Eye (tissue), 1 donor: ENCODE measurements at regions not wholly inside any gene's neighbourhood (a gene's known extent, or its start where the extent isn't known, plus 50 kb on each side); places are given as distances from the start of the nearest gene placed in this dataset.
"Not testable (repeated sequence)": the region's sequence is repeated elsewhere in the genome, so short reads cannot be mapped to it uniquely, and the experiment has no call there.

Source experiments
- DNase-seq: peaks from one replicate; pipeline ENCODE4 v3.0.0-alpha.2; 2015

GRCh38 chrY:7390056-7390455, 478.5 kb upstream of the AMELY start:
- DNase-seq, result no peak

GRCh38 chrY:7382988-7383387, 471.4 kb upstream of the AMELY start:
- no peak for DNase-seq

DNA sequence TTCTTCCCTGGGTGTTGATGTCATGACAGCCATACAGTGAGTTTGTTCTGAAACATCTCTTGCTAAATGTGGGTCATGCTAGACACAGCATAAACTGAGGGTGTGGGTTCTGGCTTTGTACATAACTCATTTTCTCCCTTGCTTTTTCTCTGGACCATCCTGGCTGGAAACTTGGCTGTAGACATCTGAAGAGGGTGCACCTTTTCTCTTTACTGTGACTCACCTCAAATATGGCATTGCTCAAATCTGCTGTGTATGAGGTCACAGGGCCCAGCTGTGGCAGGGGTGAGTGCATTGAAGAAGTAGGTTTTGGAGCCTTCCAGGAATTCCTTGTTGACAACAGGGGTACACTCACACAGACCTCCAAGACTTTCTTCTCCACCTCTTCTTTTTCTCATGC, 465.5 kb upstream of the AMELY start:
- DNase-seq, result no peak

- DNase-seq, result not testable (repeated sequence)
Measured at GRCh38 chrY:7374485-7374884, 462.9 kb upstream of the AMELY start.

- DNase-seq, result not testable (repeated sequence)
Measured at GRCh38 chrY:7371953-7372352, 460.4 kb upstream of the AMELY start.

- not testable (repeated sequence) for DNase-seq
Measured at GRCh38 chrY:7371026-7371425, 459.5 kb upstream of the AMELY start.

DNA sequence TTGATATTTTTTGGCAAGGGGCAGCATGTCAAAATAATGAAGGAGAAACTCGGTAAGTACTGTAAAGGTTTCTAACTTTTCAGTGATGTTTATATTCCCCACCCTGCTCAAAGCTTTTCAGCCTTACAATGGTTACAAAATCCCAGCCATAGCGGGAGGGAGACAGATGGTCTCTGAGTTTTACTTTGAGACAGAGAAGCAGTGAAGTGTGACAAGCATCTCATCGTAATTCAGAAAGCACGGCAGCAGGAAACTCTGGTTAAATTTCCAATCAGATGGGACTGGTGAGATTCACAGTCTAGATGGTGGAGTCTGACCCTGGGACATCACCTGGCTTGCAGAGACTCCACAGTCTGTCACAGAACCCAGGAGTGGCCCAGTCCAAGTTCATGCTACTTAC, 448.0 kb upstream of the AMELY start:
- no peak for DNase-seq

- no peak for DNase-seq
Measured at GRCh38 chrY:7358103-7358752, 446.7 kb upstream of the AMELY start.

DNA sequence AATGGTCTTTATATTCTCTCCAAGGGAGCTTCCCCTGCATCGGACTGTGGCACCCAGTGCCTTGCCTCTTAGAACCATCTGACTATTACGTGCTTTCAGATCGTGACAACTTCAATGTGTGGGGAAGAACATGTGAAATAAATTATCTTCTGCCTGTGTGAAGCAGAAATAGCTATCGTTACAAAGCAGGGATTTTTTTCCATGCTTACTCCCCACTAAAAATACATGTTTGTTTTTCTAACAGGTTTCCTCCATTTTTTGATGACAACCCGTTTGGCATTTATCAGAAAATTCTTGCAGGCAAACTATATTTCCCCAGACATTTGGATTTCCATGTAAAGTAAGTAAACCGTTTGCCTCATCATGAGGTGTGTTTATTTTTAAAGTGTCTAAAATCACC, 444.3 kb upstream of the AMELY start:
- DNase-seq, result not testable (repeated sequence)

- peak; percentile 83 for DNase-seq
Measured at GRCh38 chrY:7344661-7345060, 433.1 kb upstream of the AMELY start.

DNA sequence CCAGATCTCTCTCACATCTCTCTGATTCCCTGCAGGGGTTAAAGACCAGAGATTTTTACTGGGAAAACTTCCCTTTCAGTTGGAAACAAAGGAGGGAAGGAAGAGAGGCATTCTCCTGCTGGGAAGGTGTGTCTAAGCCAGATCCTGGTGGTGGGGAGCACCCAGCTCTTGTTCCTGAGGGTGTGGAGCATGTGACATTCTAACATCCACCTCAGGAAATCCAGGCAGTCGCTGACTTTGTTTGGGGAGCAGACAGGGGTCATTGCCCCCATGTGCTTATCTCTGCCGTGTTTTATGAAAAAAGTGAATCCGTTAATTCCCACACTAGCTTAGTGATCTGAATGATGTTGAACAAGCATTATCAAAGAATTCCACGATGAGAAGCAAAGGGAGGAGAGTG, 431.7 kb upstream of the AMELY start:
- no peak for DNase-seq

DNA sequence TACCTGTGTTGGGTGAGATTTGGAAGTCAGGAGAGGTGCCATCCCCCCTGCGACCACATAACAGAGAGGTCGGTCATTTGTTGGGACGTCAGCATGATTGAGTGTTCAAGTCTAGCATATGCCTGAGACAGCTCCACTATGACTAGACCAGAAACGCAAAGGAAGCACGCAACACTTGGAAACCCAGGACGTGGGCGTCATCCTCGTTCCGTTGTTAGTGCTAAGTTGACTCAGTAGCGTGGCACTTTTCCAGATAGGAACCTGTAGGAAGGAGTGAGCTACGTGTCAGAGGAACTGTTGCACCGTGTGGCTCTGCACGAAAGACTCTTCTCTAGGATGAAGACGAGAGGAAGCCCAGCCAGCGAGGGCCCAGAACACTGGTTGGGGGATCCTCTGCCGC, 431.2 kb upstream of the AMELY start:
- not testable (repeated sequence) for DNase-seq

DNA sequence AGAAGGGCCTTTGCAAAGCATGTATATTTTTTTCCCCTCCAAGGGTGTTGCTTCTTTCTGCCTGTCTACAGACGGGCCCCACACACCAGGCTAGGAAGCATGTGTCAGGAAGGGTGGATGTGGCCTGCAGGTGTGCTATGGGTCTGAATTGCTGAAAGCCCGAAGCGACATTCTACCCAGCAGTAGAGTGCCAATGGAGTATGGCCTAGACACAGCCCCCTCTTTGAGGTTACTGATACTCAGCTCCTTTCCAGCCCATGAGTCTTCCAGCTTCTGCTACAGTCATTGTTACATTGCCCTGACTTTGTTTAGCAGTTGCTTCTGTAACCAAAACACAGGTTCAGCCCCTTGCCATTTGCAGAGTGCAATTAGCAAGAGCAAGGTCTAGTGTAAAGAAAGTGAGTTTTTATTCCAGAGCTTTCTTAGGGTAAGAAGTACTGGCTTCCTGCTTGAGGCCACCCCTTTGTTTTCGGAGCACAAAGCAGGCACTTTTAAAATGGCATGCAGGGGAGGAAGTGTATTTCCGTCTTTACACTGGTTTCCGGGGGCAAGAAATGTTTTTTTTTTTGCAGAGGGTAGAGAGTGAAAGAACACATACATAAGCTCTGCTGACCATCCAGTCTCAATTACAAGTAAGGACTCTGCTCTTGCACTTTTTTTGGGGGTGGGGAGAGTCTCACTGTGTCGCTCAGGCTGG, 428.0 kb upstream of the AMELY start:
- DNase-seq, result no peak

- no peak for DNase-seq
Measured at GRCh38 chrY:7336023-7336873, 424.7 kb upstream of the AMELY start.

DNA sequence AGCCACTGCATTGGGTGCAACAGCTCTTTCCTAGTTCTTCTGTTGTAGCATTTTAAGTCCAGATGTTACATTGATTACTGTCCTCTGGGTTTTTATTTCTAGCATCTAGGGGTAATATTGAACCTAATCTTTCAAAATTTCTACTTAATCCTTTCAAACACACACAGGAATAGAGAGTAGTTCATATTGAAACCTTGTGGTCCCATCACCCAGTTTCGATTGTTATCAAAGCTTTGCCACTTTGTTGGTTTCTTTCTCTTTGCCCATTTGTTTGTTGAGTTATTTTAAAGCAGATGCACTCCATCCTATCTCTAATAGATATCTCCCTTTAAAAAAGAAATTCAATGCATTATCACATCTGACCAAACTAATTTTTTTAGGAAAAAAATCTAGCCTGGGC, 422.9 kb upstream of the AMELY start:
- DNase-seq, result no peak

DNA sequence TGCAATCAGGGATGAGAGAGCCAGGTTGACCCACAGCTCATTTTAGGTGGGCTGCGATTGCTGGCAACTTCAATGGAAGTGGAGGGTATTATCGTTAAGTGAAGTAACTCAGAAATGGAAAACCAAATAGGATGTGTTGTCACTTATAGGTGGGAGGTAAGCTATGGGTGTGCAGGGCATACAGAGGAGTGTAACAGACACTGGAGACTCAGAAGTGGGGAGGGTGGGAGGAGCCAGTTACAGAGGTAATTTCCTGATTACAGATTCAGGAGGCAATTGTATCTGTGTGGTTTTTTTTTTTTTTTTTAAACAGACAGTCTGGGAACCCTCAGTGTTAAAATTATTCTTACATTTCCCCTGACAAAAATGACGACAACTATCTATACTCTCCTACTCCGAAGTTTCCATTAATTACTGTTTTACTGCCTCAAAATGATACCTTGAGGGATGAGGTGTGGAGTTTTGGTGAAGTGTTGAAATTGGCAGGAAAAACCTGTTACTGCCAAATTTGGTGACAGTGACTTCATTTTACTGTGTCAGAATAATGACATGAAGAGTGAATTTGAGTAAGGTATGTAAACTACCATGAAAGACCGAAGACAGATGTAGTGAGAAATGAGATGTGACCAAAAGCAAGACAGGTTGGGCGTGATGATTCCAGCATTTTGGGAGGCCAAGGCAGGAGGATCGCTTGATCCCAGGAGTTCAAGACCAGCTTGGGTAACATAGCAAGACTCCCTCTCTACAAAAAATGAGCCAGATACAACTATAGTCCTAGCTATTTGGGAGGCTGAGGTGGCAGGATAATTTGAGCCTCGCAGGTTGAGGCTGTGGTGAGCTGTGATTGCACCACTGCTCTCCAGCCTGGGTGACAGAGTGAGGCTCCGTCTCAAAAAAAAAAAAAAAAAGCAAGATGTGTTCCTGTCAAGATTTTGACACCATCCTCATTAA, 415.0 kb upstream of the AMELY start:
- DNase-seq, result no peak

DNA sequence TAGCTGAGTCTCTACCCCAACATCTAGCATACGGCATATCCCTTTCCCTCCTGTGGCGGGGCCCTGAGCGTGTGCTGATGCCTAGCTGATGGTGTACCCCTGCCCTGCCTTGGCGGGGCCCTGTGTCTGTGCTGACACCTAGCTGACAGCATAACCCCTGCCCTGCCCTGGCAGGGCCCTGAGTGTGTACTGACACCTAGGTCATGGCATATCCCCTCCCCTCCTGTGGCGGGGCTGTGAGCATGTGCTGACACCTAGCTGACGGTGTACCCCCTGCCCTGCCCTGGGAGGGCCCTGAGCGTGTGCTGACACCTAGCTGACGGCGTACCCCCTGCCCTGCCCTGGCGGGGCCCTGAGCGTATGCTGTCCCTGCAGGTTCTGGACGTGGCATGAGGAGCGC, 414.0 kb upstream of the AMELY start:
- no peak for DNase-seq

DNA sequence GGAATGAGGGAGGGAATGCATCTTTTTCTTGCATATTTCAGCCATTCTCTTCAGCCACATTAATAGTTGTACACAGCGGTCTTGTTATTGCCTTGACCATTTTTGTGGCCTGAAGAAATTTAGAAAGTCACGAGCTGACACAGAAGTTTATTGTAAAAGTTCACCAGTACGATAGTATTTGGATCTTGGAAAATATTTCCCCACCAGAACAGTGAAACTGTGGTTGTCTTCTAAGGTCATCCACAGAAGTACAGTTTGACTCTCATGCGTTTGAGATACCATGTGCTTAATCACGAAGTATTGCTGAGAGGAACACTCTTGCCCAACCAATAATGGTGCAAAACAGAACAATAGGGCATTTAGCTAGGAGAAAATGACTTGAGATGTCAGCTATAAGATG, 409.2 kb upstream of the AMELY start:
- no peak for DNase-seq

DNA sequence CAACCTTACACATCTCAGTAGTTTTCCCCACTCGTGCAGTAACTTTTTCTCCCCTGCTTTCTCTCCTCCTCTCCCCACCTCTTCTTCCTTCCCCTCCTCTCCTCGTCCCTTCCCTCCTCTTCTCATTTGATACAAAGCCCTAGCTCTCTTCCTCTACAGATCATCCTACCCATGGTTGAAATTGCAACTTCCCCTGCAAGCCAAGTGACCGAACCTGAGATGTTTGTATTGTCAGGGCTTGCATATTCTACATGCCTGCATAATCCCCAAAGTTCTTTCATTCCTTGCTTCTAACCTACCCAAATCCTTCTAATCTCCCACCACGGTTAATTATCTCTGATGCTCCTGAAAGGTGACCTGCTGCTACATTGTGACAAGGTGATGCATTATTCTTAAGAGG, 408.6 kb upstream of the AMELY start:
- DNase-seq, result not testable (repeated sequence)

DNA sequence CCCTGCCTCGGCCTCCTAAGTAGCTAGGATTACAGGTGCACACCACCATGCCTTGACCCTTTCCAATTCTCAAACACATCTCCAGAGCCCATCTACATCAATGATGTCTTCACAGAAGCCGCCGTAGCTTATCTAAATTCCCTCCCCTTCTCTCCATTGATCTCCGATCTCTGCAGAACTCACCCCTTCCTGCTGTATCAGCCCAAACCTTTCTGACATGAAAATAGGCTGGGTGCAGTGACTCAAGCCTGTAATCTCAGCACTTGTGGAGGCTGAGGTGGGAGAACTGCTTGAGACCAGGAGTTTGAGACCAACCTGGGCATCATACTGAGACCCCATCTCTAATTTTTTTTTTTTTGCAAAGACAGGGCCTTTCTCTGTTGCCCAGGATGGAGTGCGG, 406.6 kb upstream of the AMELY start:
- no peak for DNase-seq

DNA sequence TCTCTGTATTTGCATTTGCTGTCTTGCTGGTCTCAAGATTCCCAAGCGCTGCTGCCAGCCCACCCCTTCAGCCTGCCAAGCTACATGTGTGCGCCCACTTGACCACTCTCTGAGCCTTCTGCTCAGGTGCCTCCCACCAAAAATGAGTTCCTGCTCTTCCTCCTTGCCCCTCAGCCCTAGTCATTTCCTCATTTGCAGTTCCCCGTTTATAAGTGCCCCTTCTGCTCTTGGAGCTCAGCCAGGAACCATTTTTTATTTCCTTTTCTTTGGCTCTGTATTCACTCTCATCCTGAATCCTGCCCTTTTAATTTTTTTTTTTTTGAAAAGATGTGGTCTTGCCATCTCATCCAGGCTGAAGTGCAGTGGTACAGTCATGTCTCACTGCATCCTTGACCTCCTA, 406.0 kb upstream of the AMELY start:
- DNase-seq, result no peak

DNA sequence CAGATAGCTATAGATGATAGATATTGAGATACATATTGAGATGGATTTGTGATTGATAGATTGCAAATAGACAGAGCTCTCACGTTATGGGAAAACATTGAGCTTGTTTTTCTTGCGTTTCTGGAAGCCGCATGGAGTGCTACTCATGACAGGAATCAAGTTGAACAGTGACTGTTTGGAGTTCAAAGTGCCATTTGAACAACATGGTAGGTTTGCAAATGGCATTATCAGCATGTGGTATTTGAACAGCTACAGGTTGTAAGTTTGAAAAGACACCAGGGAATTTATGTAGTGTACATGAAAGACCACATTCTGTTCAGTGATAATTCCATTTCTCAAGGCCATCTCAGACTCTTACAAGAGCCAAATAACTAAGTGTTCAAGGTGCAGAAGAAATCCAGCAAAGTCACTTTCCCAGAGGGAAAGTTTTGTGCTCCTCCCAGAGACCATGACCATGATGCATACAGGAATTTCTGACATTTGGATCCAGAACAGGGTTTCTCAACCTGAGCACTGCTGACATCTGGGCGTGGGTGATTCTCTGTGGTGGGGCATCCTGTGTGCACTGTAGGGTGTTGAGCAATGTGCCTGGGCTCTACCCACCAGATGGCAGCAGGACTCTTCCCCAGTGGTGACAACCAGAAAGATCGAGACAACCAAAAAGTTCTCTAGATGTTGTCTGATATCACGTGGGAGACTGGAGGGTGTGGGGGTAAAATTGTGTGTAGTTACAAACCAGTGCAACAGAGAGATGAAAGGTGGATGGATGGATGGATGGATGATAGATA, 399.1 kb upstream of the AMELY start:
- no peak for DNase-seq
